GM19397 (cell line): ENCODE measurements at regions not wholly inside any gene's neighbourhood (a gene's known extent, or its start where the extent isn't known, plus 50 kb on each side); places are given as distances from the start of the nearest gene placed in this dataset.
"Not testable (repeated sequence)": the region's sequence is repeated elsewhere in the genome, so short reads cannot be mapped to it uniquely, and the experiment has no call there.

Source experiments
- ATAC-seq: cut with Tn5 transposase; IDR thresholded peaks from one replicate; pipeline ENCODE4 v1.9.1; 2021; ENCODE audit warnings: mild to moderate bottlenecking, moderate library complexity; ENCODE audit not compliant: unreplicated experiment

DNA sequence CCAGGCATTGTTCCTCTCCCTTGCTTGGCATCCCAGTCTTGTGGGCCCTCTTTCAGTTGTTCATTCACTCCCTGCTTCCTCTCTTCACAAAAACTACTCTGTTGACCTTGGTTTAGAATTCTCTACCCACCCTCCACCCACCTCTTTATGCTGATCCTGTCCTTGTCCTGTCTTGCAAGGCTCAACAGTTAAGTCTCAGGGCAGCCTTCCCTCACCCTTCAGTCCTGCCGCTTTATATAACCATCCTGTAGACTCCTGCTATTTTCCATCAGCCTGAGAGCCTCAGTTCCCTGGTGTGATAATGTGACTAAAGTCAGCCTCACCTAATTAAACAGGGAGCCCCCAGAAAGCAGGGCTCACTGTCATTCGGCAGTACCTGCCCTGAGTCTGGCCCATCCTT lies 1763.0 kb downstream of the SPATA31A7 start:
- not testable (repeated sequence) for ATAC-seq
